AG04449 (cell line): ENCODE measurements at regions not wholly inside any gene's neighbourhood (a gene's known extent, or its start where the extent isn't known, plus 50 kb on each side); places are given as distances from the start of the nearest gene placed in this dataset.

ENCODE experiments used
- CTCF ChIA-PET: fragments of 350-600 bp; formaldehyde crosslinking; extraction: SDS; loops from one replicate; lab custom pipeline; 2021; ENCODE audit warnings: antibody characterized with exemption; lab: Yijun Ruan, JAX
- POLR2A ChIA-PET: fragments of 400-600, 350-600 bp; formaldehyde crosslinking; extraction: SDS; loops from one replicate; lab custom pipeline; 2020; ENCODE audit warnings: antibody characterized with exemption, inconsistent platforms; lab: Yijun Ruan, JAX
- DNase-seq: peaks from one replicate; pipeline ENCODE4 v3.0.0-alpha.2; 2010; ENCODE audit warnings: low read depth, low spot score
- H3K4me3 ChIP-seq: 2 replicates; pipeline ENCODE4 v1.5.1; 2011; ENCODE audit warnings: low read depth, mild to moderate bottlenecking, control low read depth, low read length
- TF ChIP-seq, protein P1 (sequence below): IDR thresholded peaks from one replicate; pipeline ENCODE4 v1.5.1; 2011; ENCODE audit warnings: mild to moderate bottlenecking, moderate library complexity, low read length, control low read depth, inconsistent platforms; ENCODE audit not compliant: insufficient read depth; ENCODE audit errors: missing control alignments

DNA sequence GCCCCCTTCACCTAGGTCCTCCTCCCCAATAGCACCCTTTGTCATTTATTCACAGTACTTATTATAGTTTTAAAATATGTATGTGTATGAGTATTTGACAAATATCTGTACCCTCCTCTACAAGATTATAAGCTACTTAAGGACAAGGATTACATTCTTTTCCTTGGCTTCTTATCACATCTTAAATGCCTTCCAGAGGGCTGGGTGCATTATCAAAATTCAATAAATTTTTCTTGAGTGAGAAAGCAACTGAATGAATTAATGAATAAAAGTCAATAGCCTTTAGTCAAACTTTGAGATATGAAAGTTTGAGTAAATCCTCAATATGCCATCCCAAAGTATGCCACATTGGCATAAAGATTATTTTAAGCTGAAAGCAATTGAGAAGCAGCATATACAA lies 621.7 kb downstream of the DNAH5 start:
- no peak for DNase-seq
- TF ChIP-seq, protein P1, sequence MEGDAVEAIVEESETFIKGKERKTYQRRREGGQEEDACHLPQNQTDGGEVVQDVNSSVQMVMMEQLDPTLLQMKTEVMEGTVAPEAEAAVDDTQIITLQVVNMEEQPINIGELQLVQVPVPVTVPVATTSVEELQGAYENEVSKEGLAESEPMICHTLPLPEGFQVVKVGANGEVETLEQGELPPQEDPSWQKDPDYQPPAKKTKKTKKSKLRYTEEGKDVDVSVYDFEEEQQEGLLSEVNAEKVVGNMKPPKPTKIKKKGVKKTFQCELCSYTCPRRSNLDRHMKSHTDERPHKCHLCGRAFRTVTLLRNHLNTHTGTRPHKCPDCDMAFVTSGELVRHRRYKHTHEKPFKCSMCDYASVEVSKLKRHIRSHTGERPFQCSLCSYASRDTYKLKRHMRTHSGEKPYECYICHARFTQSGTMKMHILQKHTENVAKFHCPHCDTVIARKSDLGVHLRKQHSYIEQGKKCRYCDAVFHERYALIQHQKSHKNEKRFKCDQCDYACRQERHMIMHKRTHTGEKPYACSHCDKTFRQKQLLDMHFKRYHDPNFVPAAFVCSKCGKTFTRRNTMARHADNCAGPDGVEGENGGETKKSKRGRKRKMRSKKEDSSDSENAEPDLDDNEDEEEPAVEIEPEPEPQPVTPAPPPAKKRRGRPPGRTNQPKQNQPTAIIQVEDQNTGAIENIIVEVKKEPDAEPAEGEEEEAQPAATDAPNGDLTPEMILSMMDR: no peak
- CTCF ChIA-PET: no interaction called here
- no peak overlapping the region for H3K4me3 ChIP-seq
- POLR2A ChIA-PET: no interaction called here

DNA sequence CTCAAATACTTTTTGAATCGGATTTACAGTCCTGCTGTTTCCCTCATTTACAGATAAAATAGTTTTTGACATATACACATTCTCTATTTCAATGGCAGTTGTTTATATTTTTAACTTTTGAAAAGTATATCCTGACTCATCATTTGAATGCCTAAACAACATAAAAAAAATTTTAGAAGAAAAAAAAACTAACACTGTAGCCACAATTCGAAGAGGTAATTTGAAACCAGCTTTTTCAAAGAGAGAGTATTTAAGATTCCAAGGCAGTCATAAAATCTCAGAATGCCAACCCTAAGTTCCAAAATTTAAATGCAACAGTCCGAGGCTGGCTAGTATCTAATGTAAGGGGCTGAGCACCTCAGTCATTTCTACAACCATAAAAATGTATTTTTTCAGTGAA lies 626.8 kb downstream of the DNAH5 start:
- TF ChIP-seq, protein P1: no peak
- ChIA-PET POLR2A (no interaction called here), CTCF (no interaction called here)
- no peak overlapping the region for H3K4me3 ChIP-seq
- DNase-seq: no peak

DNA sequence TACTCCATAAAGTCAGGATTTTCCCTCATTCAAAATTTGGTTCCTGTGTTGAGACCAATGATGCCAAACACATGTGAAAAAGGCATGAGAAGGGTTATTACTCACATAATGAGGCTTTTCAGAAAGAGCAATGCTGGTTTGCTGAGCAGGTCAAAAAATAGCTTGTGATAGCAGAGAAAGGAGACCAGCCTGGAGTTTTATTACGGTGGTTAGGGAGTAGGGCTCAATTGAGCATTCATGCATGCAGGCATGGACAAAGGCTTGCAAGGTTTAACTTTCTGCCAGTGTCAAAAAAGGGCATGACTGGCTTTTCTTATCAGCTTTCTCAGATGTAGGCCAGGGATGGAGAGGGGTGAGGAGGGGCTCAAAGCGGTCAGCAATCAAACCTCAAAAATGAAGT lies 628.3 kb downstream of the DNAH5 start:
- POLR2A ChIA-PET: no interaction called here
- TF ChIP-seq, protein P1: no peak
- no peak overlapping the region for H3K4me3 ChIP-seq
- CTCF ChIA-PET: no interaction called here
- no peak for DNase-seq

DNA sequence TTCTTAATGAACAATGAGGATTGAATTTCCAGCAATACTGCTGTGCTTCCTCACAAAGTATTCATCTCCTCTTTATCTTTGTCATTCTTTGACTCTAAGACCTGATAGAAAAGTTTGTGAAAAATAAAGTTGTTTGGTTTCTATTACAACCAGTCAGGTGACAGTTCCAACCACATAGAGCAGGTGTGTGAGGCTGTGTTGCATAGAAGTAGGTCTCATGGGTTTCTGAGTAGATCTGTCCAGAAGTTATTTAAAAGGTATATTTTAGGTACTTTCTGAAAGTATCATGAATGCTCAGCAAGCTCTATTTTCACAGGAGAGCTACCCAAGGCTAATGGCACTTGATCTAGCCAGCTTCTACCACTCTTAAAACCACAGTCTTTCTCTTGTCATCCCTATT lies 637.0 kb downstream of the DNAH5 start:
- DNase-seq: no peak
- ChIA-PET POLR2A (no interaction called here), CTCF (no interaction called here)
- TF ChIP-seq, protein P1: no peak
- no peak overlapping the region for H3K4me3 ChIP-seq

DNA sequence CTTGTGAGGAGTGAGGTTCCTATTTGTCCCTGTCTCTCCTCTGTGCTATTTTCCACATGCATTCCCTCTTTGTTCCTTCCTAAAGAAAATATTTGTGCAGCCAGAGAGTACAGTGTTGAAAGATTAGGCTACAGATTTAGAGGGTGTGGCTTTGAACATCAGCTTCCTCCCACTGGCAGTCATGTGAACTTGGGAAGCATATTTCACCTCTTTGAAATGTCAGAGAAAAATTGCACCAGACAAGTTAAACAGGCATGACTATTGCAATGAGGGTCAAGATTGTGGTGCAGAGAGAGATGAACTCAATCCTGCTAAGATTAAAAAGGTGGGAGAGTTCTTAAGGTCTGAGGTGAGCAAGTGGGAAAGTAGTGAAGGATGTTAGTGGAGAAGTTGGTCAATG lies 641.0 kb downstream of the DNAH5 start:
- TF ChIP-seq, protein P1: no peak
- DNase-seq: no peak
- ChIA-PET CTCF (no interaction called here), POLR2A (no interaction called here)
- H3K4me3 ChIP-seq: no peak overlapping the region

DNA sequence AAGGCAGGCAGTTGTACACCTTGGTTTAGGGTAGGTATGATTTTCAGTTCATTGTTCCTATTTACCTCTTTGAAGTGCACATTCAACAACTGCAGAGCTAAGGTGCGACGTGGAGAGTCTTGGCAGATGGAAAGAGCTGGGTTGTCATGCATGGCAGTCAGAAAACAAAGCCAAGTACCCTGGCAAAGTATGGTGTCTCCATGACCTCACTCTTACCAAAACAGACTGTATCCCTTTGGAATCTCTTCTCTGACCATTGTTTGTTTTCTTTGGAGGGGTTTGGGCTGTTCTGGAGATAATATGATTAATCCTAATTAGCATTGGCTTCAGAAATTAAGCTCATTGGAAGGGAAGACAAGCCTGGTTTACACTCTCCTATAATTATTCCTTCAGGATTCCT lies 665.7 kb downstream of the DNAH5 start:
- no peak overlapping the region for H3K4me3 ChIP-seq
- CTCF ChIA-PET: no interaction called here
- no peak for DNase-seq
- POLR2A ChIA-PET: no interaction called here
- TF ChIP-seq, protein P1: no peak

DNA sequence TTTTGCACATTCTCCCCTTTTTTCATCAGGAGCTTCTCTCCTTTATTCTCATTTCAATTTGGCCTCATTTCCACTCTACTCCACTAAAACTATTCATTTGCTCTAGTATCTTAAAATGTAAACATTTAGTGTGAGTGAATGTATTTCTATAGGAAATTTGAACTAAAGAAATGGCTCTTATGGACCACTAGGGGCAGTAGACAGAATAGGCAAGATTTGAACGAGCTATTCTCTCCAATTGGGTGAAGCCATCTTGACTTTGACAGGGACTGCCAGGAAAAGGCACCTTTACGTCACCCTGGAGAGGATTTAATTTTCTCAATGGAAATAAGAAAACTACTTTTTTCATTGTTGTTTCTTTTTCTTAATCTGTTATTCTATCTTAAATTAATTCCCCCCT lies 666.3 kb downstream of the DNAH5 start:
- ChIA-PET POLR2A (no interaction called here), CTCF (no interaction called here)
- no peak for DNase-seq
- H3K4me3 ChIP-seq: no peak overlapping the region
- TF ChIP-seq, protein P1: no peak
